ENCODE measurements at regions not wholly inside any gene's neighbourhood (a gene's known extent, or its start where the extent isn't known, plus 50 kb on each side); places are given as distances from the start of the nearest gene placed in this dataset.

DNA sequence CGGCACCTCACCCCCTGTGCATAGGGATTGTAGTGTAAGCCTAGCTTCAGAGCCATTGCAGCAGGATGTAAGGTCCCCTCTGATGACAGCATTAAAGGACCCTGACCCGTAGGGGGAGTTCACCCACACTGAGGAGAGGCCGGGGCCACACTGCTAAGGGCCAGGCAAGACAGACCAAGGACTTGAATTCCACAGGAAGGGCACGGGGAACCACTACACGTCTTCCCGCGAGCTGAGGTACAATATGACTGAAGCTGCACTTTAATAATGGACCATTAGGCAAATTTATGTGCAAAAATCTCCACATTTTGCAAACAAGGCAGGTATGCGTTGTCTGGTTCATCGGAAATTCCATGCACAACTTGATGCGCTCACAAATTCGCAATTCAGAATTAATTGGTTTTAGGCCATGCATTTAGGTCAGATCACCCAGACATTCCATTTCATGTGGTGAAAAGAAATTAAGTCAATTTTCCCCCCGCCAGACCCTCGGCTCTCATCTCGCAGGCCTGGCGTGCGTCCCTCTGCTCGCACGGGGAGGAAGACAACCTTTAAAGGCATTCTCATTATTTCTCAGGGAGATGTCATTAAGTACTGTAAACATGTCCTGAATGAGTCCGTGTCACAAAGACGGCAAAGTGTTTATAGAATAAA lies 111.8 kb downstream of the FOXA2 start:
- TF ChIP-seq TBP (optimal IDR thresholded peaks at IDR 0.05; ENCODE audit: low read depth, low read length) (no peak), KLF16 (IDR thresholded peaks at IDR 0.05) (no peak), TCF7L2 (IDR thresholded peaks at IDR 0.05; ENCODE audit: low read depth, low read length) (no peak)
- TF ChIP-seq, protein P1, sequence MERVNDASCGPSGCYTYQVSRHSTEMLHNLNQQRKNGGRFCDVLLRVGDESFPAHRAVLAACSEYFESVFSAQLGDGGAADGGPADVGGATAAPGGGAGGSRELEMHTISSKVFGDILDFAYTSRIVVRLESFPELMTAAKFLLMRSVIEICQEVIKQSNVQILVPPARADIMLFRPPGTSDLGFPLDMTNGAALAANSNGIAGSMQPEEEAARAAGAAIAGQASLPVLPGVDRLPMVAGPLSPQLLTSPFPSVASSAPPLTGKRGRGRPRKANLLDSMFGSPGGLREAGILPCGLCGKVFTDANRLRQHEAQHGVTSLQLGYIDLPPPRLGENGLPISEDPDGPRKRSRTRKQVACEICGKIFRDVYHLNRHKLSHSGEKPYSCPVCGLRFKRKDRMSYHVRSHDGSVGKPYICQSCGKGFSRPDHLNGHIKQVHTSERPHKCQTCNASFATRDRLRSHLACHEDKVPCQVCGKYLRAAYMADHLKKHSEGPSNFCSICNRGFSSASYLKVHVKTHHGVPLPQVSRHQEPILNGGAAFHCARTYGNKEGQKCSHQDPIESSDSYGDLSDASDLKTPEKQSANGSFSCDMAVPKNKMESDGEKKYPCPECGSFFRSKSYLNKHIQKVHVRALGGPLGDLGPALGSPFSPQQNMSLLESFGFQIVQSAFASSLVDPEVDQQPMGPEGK (CRISPR knock-in tag; IDR thresholded peaks at IDR 0.05; ENCODE audit: borderline replicate concordance), result no peak

All from K562 (cell line).